ENCODE measurements at regions not wholly inside any gene's neighbourhood (a gene's known extent, or its start where the extent isn't known, plus 50 kb on each side); places are given as distances from the start of the nearest gene placed in this dataset.
"Not testable (repeated sequence)": the region's sequence is repeated elsewhere in the genome, so short reads cannot be mapped to it uniquely, and the experiment has no call there.

GRCh38 chr2:113366821-113367220 lies 70.7 kb upstream of the ZNG1B start:
- not testable (repeated sequence) for TF ChIP-seq MAX (IDR thresholded peaks at IDR 0.05; ENCODE audit: low read depth, low read length); NR2C2 (IDR thresholded peaks at IDR 0.05; ENCODE audit: borderline replicate concordance, control insufficient read depth, insufficient read length, low read depth); ZNF687 (IDR thresholded peaks at IDR 0.05); ZBTB40 (IDR thresholded peaks at IDR 0.05; ENCODE audit: borderline replicate concordance); EP300 (IDR thresholded peaks at IDR 0.05; ENCODE audit: borderline replicate concordance in 1 of 2, control insufficient read depth in 1 of 2, low read depth in 2 of 2, low read length in 2 of 2)

All from GM12878 (cell line).